Astrocyte (in vitro differentiated cells and primary cell): ENCODE measurements at regions not wholly inside any gene's neighbourhood (a gene's known extent, or its start where the extent isn't known, plus 50 kb on each side); places are given as distances from the start of the nearest gene placed in this dataset.
A peak's percentile ranks its signal among the peaks of the same experiment; 100 is the strongest.

ENCODE experiments used
- DNase-seq: peaks from one replicate; pipeline ENCODE4 v3.0.0-alpha.2; 2010; ENCODE audit warnings: low read depth
- FAIRE-seq: peaks from 2 replicates; lab custom pipeline; 2011; peaks lifted over from hg19 to GRCh38; lab: Jason Lieb, UNC
- H2AFZ ChIP-seq: 2 replicates; pipeline ENCODE4 v1.6.0; 2012; ENCODE audit warnings: low read depth, low read length, inconsistent platforms
- H3K27ac ChIP-seq: 2 replicates; pipeline ENCODE4 v1.5.1; 2011; ENCODE audit warnings: low read depth, low read length, inconsistent platforms
- H3K27me3 ChIP-seq: 2 replicates; pipeline ENCODE4 v1.6.0; 2011; ENCODE audit warnings: low read length, inconsistent platforms; ENCODE audit not compliant: insufficient read depth
- H3K36me3 ChIP-seq: 2 replicates; pipeline ENCODE4 v1.5.1; 2011; ENCODE audit warnings: low read length, inconsistent platforms; ENCODE audit not compliant: insufficient read depth
- H3K4me1 ChIP-seq: 2 replicates; pipeline ENCODE4 v1.5.1; 2011; ENCODE audit warnings: low read length, inconsistent platforms; ENCODE audit not compliant: insufficient read depth
- H3K4me2 ChIP-seq: 2 replicates; pipeline ENCODE4 v1.6.0; 2012; ENCODE audit warnings: low read length, inconsistent platforms
- H3K4me3 ChIP-seq: 2 replicates; pipeline ENCODE4 v1.5.1; 2011; ENCODE audit warnings: low read depth, mild to moderate bottlenecking, low read length, inconsistent platforms; ENCODE audit not compliant: insufficient read depth
- H3K79me2 ChIP-seq: 2 replicates; pipeline ENCODE4 v1.6.0; 2012; ENCODE audit warnings: mild to moderate bottlenecking, low read length, inconsistent platforms; ENCODE audit not compliant: insufficient read depth
- H3K9ac ChIP-seq: 2 replicates; pipeline ENCODE4 v1.6.0; 2012; ENCODE audit warnings: mild to moderate bottlenecking, low read length, inconsistent platforms
- H3K9me3 ChIP-seq: 2 replicates; pipeline ENCODE4 v1.5.1; 2012; ENCODE audit warnings: low read depth, mild to moderate bottlenecking, low read length, inconsistent platforms; ENCODE audit not compliant: insufficient read depth
- H4K20me1 ChIP-seq: 2 replicates; pipeline ENCODE4 v1.6.0; 2012; ENCODE audit warnings: low read length, inconsistent platforms; ENCODE audit not compliant: insufficient read depth
- H3K27ac Mint-ChIP-seq: one replicate; pipeline ENCODE4 v1.8.0; 2021; ENCODE audit warnings: mild to moderate bottlenecking, mixed read lengths; ENCODE audit not compliant: unreplicated experiment
- H3K27me3 Mint-ChIP-seq: one replicate; pipeline ENCODE4 v1.8.0; 2021; ENCODE audit warnings: low read depth, mixed read lengths; ENCODE audit not compliant: unreplicated experiment
- H3K36me3 Mint-ChIP-seq: one replicate; pipeline ENCODE4 v1.8.0; 2021; ENCODE audit warnings: low read depth, mixed read lengths; ENCODE audit not compliant: unreplicated experiment
- H3K4me1 Mint-ChIP-seq: one replicate; pipeline ENCODE4 v1.8.0; 2021; ENCODE audit warnings: low read depth, mixed read lengths; ENCODE audit not compliant: unreplicated experiment
- H3K4me3 Mint-ChIP-seq: one replicate; pipeline ENCODE4 v1.8.0; 2021; ENCODE audit warnings: mild to moderate bottlenecking, moderate library complexity, mixed read lengths; ENCODE audit not compliant: unreplicated experiment
- H3K9me3 Mint-ChIP-seq: one replicate; pipeline ENCODE4 v1.8.0; 2021; ENCODE audit warnings: mild to moderate bottlenecking, mixed read lengths; ENCODE audit not compliant: unreplicated experiment
- EZH2 ChIP-seq: IDR thresholded peaks from 2 replicates; pipeline ENCODE4 v1.6.1; 2012; ENCODE audit warnings: mild to moderate bottlenecking, low read length, inconsistent platforms; ENCODE audit not compliant: insufficient read depth
- TF ChIP-seq, protein P1 (sequence below): IDR thresholded peaks from 2 replicates; pipeline ENCODE4 v1.5.1; 2011; ENCODE audit warnings: low read depth, mild to moderate bottlenecking, inconsistent platforms, low read length, moderate library complexity; ENCODE audit not compliant: insufficient read depth

DNA sequence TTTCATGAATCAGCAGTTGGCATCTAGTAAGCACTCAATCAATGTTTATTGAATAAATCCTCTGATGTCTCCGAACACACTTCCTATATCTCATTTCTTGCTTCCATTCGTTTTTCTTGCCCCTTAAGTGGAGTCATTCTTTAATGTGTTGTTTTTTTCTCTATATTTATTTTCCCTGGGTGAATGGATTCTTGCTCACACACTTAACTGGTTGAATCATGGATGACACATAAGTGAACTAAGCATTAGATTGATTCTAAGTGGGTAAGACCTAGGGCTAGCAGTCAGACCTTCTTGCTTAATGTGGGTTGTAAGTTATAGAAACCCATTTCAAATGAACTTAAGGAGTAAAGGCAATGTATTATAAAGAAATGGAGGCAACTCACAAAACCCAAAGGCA lies 111.1 kb downstream of the RTL3 start:
- Histone ChIP-seq H4K20me1 (no peaks in the 10 kb centered on the region), H3K9ac (no peak overlapping the region), H3K27me3 (no peaks in the 10 kb centered on the region), H3K4me1 (no peaks in the 10 kb centered on the region), H3K27ac (no peak overlapping the region), H2AFZ (no peak overlapping the region), H3K36me3 (no peaks in the 10 kb centered on the region), H3K9me3 (no peaks in the 10 kb centered on the region), H3K4me3 (no peak overlapping the region), H3K79me2 (no peaks in the 10 kb centered on the region), H3K4me2 (peak overlapping the region; percentile 36)
- Mint-ChIP-seq H3K27ac (no peak overlapping the region), H3K36me3 (no peaks in the 10 kb centered on the region), H3K27me3 (no peaks in the 10 kb centered on the region), H3K4me3 (no peak overlapping the region), H3K9me3 (peaks cover 7% of the 10 kb centered on the region), H3K4me1 (peaks cover 3% of the 10 kb centered on the region)
- TF ChIP-seq, protein P1, sequence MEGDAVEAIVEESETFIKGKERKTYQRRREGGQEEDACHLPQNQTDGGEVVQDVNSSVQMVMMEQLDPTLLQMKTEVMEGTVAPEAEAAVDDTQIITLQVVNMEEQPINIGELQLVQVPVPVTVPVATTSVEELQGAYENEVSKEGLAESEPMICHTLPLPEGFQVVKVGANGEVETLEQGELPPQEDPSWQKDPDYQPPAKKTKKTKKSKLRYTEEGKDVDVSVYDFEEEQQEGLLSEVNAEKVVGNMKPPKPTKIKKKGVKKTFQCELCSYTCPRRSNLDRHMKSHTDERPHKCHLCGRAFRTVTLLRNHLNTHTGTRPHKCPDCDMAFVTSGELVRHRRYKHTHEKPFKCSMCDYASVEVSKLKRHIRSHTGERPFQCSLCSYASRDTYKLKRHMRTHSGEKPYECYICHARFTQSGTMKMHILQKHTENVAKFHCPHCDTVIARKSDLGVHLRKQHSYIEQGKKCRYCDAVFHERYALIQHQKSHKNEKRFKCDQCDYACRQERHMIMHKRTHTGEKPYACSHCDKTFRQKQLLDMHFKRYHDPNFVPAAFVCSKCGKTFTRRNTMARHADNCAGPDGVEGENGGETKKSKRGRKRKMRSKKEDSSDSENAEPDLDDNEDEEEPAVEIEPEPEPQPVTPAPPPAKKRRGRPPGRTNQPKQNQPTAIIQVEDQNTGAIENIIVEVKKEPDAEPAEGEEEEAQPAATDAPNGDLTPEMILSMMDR: no peak
- TF ChIP-seq EZH2: no peak
- peak; percentile 42 for DNase-seq
- peak; percentile 97 for FAIRE-seq

DNA sequence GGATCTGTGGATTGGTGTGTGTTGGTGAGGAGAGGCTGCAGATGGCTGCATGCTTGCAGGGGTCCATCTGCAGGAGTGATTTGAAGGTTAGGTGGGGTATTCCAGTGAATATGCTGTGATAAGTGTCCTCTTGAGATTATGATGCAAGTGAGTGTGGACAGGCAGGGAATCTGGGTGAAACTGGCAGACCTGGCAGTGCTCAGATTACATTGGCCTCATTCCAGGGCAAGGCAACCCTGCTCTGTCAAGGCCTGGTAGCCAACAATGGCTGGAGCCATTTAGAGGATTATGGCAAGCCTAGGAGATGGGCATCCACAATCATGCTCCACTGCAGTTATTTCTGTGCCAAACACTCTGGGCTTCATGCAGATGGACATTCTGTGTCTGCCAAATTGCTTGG lies 113.9 kb downstream of the RTL3 start:
- Histone ChIP-seq H3K27me3 (no peaks in the 10 kb centered on the region), H3K79me2 (no peaks in the 10 kb centered on the region), H3K4me1 (no peaks in the 10 kb centered on the region), H4K20me1 (no peaks in the 10 kb centered on the region), H3K9me3 (no peaks in the 10 kb centered on the region), H3K27ac (no peak overlapping the region), H3K36me3 (no peaks in the 10 kb centered on the region), H3K4me2 (no peak overlapping the region), H3K9ac (no peak overlapping the region), H3K4me3 (no peak overlapping the region), H2AFZ (no peak overlapping the region)
- peaks cover 3% of the 10 kb centered on the region for H3K4me1 Mint-ChIP-seq
- H3K27me3 Mint-ChIP-seq: no peaks in the 10 kb centered on the region
- no peak overlapping the region for H3K4me3 Mint-ChIP-seq
- TF ChIP-seq EZH2: no peak
- TF ChIP-seq, protein P1: no peak
- H3K9me3 Mint-ChIP-seq: peaks cover 11% of the 10 kb centered on the region
- no peaks in the 10 kb centered on the region for H3K36me3 Mint-ChIP-seq
- no peak for DNase-seq
- no peak overlapping the region for H3K27ac Mint-ChIP-seq
- FAIRE-seq: no peak

DNA sequence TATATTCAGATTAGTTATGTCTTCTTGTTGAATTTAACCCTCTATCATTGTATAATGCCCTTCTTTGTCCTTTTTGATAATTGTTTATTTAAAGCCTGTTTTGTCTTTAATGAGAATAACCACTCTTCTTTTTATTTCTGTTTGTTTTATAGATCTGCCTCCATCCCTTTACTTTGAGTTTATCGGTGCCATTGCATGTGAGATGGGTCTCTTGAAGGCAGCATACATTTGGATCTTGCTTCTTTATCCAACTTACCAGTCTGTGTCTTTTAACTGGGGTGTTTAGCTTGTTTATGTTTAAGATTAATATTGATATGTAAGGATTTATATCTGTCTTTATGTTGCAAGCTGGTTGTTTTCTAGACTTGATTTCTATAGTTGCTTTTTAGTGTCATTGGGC lies 115.8 kb downstream of the RTL3 start:
- Mint-ChIP-seq H3K27ac (no peak overlapping the region), H3K27me3 (no peaks in the 10 kb centered on the region), H3K4me3 (no peak overlapping the region), H3K9me3 (peaks cover 11% of the 10 kb centered on the region), H3K36me3 (peaks cover 2% of the 10 kb centered on the region), H3K4me1 (peaks cover 3% of the 10 kb centered on the region)
- Histone ChIP-seq H3K27me3 (no peaks in the 10 kb centered on the region), H3K4me3 (no peak overlapping the region), H3K27ac (no peak overlapping the region), H3K79me2 (no peaks in the 10 kb centered on the region), H3K36me3 (no peaks in the 10 kb centered on the region), H3K4me1 (no peaks in the 10 kb centered on the region), H4K20me1 (no peaks in the 10 kb centered on the region), H2AFZ (no peak overlapping the region), H3K4me2 (no peak overlapping the region), H3K9ac (no peak overlapping the region), H3K9me3 (no peaks in the 10 kb centered on the region)
- TF ChIP-seq, protein P1: no peak
- TF ChIP-seq EZH2: no peak
- FAIRE-seq (peak; percentile 78), DNase-seq (no peak)
